ENCODE measurements at regions not wholly inside any gene's neighbourhood (a gene's known extent, or its start where the extent isn't known, plus 50 kb on each side); places are given as distances from the start of the nearest gene placed in this dataset.
"Not testable (repeated sequence)": the region's sequence is repeated elsewhere in the genome, so short reads cannot be mapped to it uniquely, and the experiment has no call there.

DNA sequence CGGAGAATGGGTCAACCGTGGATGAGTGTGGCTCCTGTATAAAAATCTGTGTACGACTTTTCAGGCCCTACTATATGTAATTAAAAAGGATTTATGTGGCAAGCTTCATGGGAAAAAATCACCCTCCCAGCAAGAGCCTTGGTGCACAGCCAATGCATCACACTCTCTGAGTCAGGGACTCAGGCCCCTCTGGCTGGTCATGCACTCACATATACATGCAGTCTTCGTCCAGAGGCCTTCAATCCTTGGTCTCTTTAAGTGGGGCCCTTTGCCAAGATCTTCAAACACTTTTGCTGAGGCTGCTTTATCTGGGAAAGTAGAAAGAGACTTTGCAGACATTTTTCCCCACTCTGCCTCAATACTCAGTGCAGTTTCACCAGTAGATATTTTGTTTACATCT lies 311.4 kb upstream of the FSTL5 start:
- TF ChIP-seq, protein P1, sequence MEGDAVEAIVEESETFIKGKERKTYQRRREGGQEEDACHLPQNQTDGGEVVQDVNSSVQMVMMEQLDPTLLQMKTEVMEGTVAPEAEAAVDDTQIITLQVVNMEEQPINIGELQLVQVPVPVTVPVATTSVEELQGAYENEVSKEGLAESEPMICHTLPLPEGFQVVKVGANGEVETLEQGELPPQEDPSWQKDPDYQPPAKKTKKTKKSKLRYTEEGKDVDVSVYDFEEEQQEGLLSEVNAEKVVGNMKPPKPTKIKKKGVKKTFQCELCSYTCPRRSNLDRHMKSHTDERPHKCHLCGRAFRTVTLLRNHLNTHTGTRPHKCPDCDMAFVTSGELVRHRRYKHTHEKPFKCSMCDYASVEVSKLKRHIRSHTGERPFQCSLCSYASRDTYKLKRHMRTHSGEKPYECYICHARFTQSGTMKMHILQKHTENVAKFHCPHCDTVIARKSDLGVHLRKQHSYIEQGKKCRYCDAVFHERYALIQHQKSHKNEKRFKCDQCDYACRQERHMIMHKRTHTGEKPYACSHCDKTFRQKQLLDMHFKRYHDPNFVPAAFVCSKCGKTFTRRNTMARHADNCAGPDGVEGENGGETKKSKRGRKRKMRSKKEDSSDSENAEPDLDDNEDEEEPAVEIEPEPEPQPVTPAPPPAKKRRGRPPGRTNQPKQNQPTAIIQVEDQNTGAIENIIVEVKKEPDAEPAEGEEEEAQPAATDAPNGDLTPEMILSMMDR (IDR thresholded peaks at IDR 0.05; ENCODE audit: poor library complexity, severe bottlenecking): no peak
- Histone ChIP-seq H3K4me1 (ENCODE audit: insufficient read depth, poor library complexity, severe bottlenecking) (no peaks in the 10 kb centered on the region), H3K9me3 (ENCODE audit: severe bottlenecking) (no peaks in the 10 kb centered on the region), H3K27me3 (ENCODE audit: insufficient read depth, poor library complexity, severe bottlenecking) (no peaks in the 10 kb centered on the region), H3K36me3 (ENCODE audit: low read depth) (no peaks in the 10 kb centered on the region), H3K4me3 (ENCODE audit: severe bottlenecking) (no peak overlapping the region), H3K27ac (ENCODE audit: poor library complexity, severe bottlenecking) (no peak overlapping the region)
- no peak for ATAC-seq (ENCODE audit: low read depth)
- DNase-seq (ENCODE audit: low spot score): no peak

DNA sequence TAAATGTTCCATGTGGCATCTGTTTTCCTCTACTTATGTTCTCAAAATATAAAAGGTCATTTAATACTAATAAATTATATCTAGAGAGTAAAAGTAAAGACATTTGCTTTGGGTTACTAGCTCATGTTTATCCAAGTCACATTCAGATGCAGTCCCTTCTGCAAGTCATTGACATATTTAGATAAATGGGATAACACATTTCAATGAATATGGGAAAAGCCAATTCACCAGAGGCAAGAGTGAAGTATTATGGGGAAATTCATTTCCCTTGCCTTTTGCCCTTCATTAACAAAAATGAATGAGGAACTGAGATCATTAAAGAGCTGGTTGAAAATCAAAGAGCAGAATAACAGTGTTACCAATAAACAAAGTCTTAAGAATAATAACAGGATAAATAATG lies 306.2 kb upstream of the FSTL5 start:
- no peaks in the 10 kb centered on the region for H3K36me3 ChIP-seq (ENCODE audit: low read depth)
- ATAC-seq (ENCODE audit: low read depth) (no peak), DNase-seq (ENCODE audit: low spot score) (no peak)
- H3K27me3 ChIP-seq (ENCODE audit: insufficient read depth, poor library complexity, severe bottlenecking): no peaks in the 10 kb centered on the region
- H3K27ac ChIP-seq (ENCODE audit: poor library complexity, severe bottlenecking): no peak overlapping the region
- TF ChIP-seq, protein P1 (IDR thresholded peaks at IDR 0.05; ENCODE audit: poor library complexity, severe bottlenecking): no peak
- H3K4me1 ChIP-seq (ENCODE audit: insufficient read depth, poor library complexity, severe bottlenecking): no peaks in the 10 kb centered on the region
- H3K9me3 ChIP-seq (ENCODE audit: severe bottlenecking): no peaks in the 10 kb centered on the region
- no peak overlapping the region for H3K4me3 ChIP-seq (ENCODE audit: severe bottlenecking)

DNA sequence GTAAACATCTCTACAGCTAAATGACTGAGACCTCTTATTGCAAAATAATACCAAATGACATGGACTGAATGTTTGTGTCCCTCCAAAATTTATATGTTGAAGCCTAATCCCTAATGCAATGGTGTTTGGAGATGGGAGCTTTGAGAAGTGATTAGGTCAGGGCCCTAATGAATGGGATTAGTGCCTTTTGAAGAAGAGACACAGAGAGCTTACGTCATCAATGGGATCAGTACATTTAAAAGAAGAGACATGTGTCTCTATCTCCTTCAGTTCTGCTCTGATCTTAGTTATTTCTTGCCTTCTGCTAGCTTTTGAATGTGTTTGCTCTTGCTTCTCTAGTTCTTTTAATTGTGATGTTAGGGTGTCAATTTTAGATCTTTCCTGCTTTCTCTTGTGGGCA lies 301.6 kb upstream of the FSTL5 start:
- not testable (repeated sequence) for H3K9me3 ChIP-seq (ENCODE audit: severe bottlenecking); H3K4me1 ChIP-seq (ENCODE audit: insufficient read depth, poor library complexity, severe bottlenecking); ATAC-seq (ENCODE audit: low read depth); DNase-seq (ENCODE audit: low spot score); H3K27me3 ChIP-seq (ENCODE audit: insufficient read depth, poor library complexity, severe bottlenecking); H3K27ac ChIP-seq (ENCODE audit: poor library complexity, severe bottlenecking); H3K4me3 ChIP-seq (ENCODE audit: severe bottlenecking); H3K36me3 ChIP-seq (ENCODE audit: low read depth)

DNA sequence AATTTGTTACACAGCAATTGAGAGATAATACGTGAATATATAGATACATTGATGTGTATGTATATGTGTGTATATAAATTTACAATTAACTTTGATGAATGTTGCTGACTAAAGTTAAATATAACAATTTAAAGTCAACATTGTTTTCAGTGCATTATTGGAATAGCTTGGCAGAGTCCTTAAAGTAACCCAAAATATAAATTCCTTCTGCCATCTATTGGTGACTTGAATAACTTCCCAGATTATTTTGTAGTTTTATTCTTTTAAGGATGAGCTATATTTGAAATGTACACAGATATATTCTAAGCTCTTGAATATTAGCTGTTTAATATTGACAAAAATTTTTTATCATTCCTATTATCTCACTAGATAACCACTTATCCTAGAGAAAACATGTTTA lies 298.2 kb upstream of the FSTL5 start:
- H3K27me3 ChIP-seq (ENCODE audit: insufficient read depth, poor library complexity, severe bottlenecking): no peaks in the 10 kb centered on the region
- TF ChIP-seq, protein P1 (IDR thresholded peaks at IDR 0.05; ENCODE audit: poor library complexity, severe bottlenecking): peak; percentile 44
- ATAC-seq (ENCODE audit: low read depth): 0 out of 3 replicates have a peak, but pooled peaks have one; percentile 31
- H3K36me3 ChIP-seq (ENCODE audit: low read depth): no peaks in the 10 kb centered on the region
- peaks cover under 1% of the 10 kb centered on the region for H3K4me1 ChIP-seq (ENCODE audit: insufficient read depth, poor library complexity, severe bottlenecking)
- H3K9me3 ChIP-seq (ENCODE audit: severe bottlenecking): no peaks in the 10 kb centered on the region
- no peak overlapping the region for H3K4me3 ChIP-seq (ENCODE audit: severe bottlenecking)
- DNase-seq (ENCODE audit: low spot score): no peak
- H3K27ac ChIP-seq (ENCODE audit: poor library complexity, severe bottlenecking): no peak overlapping the region

DNA sequence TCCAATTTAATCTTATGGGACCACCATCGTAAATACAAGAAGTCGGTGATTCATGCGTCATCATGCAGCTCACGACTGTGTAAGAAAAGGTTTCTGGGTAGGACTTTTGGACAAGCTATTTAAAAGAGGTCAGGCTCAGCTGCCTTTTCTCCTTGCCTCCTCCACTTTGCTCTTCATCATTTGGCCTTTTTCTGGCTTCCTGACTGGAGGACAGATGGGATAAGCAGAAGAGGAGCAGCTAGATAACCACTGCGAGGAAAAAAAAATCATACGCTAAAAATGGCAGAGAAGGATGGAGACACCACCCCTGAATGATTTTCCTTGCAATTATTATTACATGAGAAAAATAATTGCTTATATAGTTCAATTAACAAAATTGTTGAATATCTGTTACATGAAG lies 294.3 kb upstream of the FSTL5 start:
- DNase-seq (ENCODE audit: low spot score) (no peak), ATAC-seq (ENCODE audit: low read depth) (no peak)
- Histone ChIP-seq H3K36me3 (ENCODE audit: low read depth) (no peaks in the 10 kb centered on the region), H3K9me3 (ENCODE audit: severe bottlenecking) (no peaks in the 10 kb centered on the region), H3K4me3 (ENCODE audit: severe bottlenecking) (no peak overlapping the region), H3K27me3 (ENCODE audit: insufficient read depth, poor library complexity, severe bottlenecking) (no peaks in the 10 kb centered on the region), H3K4me1 (ENCODE audit: insufficient read depth, poor library complexity, severe bottlenecking) (peaks cover 11% of the 10 kb centered on the region), H3K27ac (ENCODE audit: poor library complexity, severe bottlenecking) (no peak overlapping the region)
- TF ChIP-seq, protein P1 (IDR thresholded peaks at IDR 0.05; ENCODE audit: poor library complexity, severe bottlenecking): no peak

Measured in RWPE2 (cell line).